Ramos (cell line): ENCODE measurements at regions not wholly inside any gene's neighbourhood (a gene's known extent, or its start where the extent isn't known, plus 50 kb on each side); places are given as distances from the start of the nearest gene placed in this dataset.

ENCODE experiments used
- in situ Hi-C: fragments of 300-500 bp; cut with MboI; formaldehyde crosslinking; loops from one replicate; pipeline ENCODE4 v1.14.3; 2022; ENCODE audit warnings: low sequenced_read_pairs; ENCODE audit not compliant: unreplicated experiment

DNA sequence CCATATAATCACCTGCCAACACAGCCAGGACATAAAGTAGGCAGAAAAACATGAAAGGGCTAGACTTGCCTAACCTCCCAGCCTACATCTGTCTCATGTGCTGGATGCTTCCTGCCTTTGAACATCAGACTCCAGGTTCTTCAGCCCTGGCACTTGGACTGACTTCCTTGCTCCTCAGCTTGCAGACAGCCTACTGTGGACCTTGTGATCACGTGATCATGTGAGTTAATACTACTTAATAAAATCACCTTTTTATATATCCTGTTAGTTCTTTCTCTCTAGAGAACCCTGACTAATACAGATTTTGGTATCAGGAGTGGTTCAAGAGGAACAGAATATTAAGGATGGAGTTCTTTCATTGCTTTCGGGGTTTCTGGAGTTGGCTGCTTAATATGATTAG lies 2867.6 kb downstream of the PCDH9 start:
- in situ Hi-C loops, result no loop called here

DNA sequence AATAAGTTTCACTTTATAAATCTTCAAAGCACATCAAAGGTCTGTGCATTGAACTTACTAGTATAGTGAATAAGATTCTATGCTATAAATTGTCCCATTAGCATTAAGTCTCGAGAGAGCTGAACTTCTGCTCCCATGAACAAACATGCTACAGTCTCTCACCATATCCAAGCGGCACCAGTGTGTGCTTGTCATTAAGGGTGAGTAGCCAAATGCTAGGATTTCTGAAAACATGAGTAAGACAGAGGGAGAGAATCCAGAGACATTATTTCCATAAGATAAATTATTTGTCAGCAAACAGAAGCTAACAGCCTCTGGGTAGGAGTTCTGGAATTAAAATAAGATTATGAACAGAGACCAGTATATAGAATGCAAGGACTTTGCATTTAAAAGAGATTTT lies 2882.5 kb downstream of the PCDH9 start:
- in situ Hi-C loops, result no loop called here

DNA sequence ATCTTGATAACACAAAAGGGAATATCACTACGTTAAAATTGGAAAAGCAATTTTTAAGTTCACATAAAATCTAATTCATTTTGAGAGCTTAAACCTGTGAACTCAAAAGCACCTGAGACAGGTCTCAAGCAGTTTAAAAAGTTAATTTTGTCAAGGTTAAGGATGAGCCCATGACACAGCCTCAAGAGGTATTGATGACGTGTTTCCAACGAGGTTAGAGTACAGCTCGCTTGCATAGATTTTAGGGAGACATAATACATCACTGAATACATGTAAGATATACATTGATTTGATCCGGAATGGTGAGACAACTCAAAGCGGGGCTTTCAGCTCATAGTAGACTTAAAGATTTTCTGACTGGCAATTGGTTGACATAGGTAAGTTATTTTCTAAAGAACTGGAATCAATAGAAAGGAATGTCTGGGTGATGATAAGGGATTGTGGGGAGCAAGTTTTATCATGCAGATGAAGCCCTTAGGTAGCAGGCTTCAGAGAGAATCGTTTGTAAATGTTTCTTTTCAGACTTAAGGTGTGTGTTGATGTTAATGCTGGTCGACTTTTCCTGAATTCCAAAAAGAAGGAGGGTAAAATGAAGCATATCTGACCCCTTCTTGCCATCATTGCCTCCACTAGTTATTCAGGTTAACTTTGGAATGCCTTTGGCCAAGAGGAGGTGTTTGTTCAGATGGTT lies 2890.6 kb downstream of the PCDH9 start:
- in situ Hi-C loops, result no loop called here

DNA sequence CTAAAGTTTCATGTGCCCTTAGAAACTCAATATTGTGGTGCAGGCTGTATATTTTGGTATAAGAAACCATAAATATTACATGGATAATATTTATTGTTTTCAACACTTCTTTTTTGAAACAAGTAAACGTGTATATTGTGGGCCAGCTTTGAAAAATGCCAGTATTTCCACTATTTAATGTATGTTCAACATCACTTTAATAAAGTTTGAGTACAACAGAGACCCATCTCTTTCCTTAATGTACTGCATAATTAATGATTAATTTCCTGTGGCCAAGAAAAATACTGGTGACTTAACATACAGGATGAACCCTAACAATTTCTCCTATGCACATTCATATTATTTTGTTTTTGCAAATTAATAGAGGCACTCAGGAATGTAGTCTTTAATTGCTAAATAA lies 2891.5 kb downstream of the PCDH9 start:
- in situ Hi-C loops, result no loop called here

DNA sequence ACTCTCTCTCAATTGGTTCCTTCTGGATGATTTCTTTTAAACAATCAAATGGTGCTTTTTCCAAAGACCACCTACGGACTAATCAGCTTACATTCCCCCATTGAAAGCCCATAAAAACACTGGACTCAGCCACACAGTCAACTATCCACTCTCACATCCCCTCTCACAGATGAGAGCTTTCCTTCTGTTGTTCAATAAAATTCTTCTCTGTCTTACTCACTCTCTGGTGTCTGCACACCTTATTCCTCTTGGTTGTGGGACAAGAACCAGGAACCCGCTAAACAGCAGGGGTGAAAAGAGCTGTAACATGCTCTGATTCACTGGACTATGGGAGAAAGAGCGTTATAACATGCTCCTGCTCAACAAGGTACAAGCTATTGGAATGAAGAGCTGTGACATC lies 2896.2 kb downstream of the PCDH9 start:
- in situ Hi-C loops, result no loop called here

DNA sequence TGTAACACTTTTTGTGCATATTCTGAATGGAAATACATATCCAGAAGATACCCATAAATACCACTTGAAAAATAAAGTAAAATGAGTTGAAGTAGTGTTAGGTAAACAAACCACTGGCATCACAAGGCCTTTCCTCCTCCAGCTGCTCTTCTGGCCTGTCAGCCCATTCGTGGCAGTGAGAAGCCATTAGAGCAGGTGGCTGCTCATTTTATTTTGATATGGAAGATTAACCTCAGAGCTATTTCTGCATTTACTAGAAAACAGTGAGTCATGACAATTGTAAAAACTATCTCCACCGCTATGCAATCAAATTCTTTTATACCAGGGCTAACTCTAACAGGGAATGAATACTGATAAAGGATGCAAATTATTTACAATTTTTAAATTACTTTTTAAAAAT lies 2898.1 kb downstream of the PCDH9 start:
- in situ Hi-C loops, result no loop called here

DNA sequence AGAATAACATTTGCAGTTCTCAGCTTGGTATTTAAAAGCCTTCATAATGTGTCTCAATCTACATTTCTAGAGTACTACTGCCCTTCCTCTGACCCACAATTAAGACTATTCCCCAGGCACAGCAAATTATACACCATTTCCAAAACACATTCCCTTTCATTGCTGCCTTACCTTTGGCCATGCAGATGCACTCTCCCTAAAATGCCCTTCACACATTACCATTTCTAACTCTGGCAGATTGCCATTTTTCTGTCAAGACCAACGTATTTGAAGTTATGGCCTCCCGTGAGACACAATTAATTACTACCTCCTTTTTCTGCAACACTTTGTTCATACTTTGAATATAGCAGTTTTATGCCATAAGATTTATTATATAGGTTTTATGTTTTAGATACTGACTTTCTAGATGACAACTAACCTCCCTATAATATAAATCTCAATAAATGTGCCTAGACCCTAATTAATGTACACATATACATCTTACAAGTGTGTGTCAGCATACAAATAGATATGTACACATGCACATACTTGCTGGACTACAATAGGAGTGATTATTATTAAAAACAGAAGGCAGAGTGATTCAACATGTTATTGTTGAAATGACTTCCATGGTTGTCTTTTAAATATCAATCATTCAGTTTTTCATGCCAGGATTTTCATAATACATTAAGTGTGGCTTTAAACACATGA lies 2902.5 kb downstream of the PCDH9 start:
- in situ Hi-C loops, result no loop called here

DNA sequence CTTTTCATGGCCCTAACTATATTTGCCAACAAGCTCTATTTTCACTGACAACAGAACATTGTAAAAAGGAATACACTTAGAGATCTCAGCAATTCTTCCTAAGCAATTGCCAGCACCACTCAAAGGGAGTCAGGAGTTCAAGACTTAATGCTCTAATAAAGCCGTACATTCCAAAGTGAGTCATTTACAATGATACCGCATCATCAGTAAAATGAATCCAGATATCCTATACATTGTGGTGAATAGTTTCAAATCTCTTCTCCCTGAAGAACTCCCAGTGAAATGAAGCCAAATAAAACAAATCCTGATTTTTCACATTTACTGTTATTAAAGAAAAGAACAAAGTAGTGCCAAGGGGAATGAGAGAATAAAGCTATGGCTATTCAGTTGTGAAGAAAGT lies 2898.7 kb upstream of the PCDH20 start:
- in situ Hi-C loops, result no loop called here

DNA sequence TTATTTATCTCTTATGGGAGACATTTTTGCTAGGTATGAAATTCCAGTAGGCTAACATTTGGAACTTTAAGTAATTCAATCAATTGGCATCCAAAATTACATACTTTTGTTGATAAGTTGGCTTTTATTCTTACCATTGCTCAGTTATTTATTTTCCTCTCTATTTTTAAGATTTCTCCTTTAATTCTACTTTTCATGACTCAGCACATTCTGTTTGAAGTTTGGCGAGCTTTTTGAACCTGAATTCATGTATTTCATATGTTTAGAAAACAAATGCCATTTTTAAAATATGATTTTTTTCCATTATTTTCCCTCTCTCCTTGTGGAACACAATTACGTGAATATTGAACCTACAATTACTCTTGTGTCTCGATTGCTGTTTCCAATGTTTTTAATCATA lies 2896.3 kb upstream of the PCDH20 start:
- in situ Hi-C loops, result no loop called here

DNA sequence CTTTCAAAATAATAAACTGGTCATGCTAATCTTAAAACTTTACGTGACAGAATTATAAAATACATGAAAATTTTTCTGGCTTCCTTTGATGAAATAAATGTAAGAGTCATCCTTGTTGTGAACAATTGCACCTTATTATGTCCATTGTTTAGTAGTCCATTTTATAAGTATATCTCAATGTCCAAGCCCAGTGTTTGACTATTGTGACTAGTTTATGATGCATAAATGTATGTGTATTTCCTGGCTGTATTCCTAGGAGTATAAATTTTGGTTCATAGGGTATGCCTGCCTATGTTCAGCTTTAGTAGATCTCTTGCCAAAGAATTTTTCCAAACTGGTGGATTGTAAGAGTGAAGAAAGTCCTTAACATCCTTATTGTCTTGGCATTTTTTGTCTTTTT lies 2895.5 kb upstream of the PCDH20 start:
- in situ Hi-C loops, result no loop called here

DNA sequence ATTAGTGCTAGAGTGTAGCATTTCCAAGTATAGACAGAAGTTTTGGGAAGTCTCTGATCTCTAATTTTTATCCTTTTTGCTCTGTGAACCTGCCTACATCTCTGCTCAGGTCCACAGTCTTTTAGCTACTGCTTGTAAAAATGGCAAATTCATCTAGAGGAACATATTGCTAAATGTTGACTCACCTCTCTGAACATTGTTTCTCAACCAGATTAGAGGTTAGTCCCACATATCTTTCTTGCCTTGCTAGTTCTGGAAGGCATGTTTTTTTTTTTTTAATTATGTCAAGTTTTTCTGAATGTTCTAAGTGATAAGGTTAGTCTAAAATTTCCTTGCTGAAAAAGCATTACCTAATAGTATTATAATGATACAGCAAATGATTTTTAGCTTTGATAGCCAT lies 2889.6 kb upstream of the PCDH20 start:
- in situ Hi-C loops, result no loop called here

DNA sequence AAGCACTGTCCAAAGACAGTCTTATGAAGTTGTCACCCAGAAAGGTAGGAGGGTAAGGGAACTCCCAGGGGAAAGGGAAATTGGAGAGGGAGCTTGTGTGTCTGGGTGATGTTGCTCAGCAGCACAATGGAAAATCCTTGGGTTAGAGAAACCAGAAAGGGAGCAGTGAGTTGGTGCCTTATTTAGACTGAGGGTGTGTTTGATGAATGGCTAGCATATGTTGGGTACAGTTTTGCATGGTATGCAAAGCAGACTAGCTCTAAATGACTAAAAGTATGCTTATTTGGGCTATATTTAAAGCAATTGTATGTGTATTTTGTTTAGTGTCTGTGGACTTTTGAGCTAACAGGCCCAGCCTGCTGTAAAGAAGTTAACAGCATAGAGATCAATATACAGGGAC lies 2884.6 kb upstream of the PCDH20 start:
- in situ Hi-C loops, result no loop called here

DNA sequence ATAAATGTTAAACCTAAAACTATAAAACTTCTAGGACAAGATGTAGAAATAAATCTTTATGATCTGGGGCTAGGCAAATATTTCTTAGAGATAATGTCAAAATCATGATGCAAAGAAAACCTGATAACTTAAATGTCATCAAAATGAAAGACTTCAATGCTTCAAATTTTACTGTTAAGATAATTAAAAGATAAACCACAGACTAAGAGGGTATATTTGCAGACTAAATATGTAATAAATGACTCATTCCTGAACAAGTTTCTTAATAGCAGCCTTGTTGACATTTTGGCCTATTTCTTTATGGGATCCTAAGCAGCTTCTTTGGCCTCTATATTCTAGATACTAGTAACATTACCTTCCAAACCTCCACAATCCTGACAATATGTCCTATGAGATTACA lies 2878.3 kb upstream of the PCDH20 start:
- in situ Hi-C loops, result no loop called here

DNA sequence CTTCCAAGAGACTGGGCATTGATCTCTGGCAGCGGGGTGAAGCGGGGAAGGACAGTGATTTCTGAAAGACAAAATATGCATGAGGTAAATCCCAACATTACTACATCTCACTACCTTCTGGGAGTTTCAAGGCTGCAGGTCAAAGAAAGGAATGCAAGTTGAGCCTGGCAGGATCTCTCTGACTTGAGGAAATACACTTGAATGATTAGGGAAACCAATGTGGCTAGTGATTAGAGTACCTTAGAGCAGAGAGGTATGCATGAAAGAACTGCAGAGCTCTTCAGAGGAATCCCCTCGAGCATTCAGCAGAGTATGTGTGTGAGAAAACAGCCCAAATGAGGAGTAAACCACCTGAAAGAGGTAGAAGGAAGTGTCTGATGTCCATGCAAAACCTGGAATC lies 2874.1 kb upstream of the PCDH20 start:
- in situ Hi-C loops, result no loop called here

DNA sequence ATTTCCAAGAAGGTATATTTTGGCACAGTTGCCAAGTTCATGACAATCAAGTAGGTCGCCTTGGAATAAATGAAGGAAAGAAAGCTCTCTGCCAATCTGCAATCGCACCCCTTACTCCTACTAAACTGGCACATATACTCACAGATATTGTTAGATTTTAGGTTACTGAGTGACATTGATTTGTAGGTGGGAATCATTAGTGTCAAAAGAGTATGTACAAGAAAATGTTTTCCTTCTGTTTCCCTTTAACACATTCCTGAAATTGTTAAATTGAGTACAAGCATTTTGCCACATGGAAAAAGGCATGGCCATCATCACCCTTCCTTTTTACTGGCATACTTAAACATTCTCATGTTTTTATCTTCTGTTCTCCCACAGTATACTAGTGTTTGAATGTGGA lies 2868.3 kb upstream of the PCDH20 start:
- in situ Hi-C loops, result no loop called here

DNA sequence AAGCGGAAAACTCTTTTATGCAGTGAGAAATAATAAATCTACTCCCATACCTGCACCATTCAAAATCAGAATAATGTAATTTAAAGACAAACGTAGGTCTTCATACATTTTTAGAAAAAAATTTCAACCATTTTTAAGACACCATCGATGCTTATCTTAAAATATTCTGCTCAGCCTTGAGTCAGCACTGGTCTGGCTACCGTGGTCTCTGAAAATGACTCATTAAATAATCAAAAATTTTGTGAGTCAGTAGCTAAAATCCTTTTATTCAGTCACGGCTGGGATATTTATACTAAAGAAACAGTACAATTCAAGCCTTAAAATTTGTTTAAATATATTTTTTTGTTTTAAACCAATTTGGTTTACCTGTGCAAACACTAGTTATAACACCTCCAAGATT lies 2862.8 kb upstream of the PCDH20 start:
- in situ Hi-C loops, result no loop called here

DNA sequence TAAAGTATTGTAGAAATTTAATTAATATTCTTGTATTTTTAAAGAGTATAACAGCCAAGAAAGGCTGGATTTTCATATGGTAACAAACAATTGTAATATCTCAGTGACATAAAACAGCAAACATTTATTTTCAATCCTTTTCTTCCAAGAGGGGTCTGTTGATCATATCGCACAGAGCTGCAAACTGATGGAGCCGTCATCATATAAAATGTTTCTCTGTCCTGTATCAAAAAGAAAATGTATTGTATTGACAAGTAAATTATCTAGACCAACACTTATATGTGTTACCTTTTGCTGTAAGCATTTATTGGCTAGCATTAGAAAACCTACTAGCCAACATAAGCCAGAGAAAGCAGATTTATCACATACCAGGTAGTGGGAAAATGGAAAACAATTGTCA lies 2861.4 kb upstream of the PCDH20 start:
- in situ Hi-C loops, result no loop called here

DNA sequence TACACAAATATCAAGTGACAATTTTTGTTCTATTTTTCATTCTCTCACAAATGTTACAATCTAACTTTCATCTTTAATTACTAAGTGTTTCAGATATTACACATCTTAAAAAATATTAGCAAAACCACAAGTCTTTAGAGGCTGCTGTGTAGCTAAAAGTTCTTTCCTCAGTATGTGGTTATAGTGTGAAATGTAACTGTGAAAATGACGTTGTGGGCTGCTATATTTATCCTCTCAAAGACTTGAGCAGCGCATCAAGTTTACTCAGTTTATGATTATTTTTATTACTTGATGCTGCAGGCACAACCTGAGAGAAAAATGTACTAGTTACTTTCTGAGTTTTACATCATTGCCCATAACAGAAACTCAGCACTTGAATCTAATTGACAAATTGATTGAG lies 2860.6 kb upstream of the PCDH20 start:
- in situ Hi-C loops, result no loop called here

DNA sequence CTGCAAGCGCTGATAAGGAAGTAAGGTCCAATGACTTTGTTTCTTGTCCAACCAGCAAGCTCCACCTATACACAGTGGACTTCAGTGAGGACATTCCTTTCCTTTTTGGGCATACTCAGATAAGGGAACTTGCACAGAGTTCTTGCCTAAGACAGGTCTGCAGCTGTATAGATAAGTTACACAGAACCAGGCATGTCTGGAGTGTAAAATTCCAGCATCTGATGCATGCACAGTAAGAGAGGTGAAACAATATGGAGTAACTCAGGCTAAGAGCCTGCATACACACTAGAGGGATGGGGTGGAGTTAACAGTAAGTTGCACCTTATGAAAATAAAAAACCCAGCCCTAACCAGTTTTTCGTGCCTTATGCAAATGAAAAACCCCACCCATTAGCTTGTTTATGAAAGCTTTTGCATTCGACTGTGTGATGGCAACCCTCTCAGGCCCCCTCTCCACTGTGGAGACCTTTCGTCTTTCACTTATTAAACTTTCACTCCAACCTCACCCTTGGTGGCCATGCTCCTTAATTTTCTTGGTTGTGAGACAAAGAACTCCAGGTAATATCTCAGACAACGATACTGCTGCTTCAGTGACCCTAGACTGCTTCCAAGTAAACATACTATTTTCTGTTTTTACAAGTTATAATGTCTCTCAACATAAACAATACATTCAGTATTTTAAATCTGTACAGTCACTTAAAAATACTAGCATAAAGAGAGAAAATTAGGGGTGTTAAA lies 2859.0 kb upstream of the PCDH20 start:
- in situ Hi-C loops, result no loop called here

DNA sequence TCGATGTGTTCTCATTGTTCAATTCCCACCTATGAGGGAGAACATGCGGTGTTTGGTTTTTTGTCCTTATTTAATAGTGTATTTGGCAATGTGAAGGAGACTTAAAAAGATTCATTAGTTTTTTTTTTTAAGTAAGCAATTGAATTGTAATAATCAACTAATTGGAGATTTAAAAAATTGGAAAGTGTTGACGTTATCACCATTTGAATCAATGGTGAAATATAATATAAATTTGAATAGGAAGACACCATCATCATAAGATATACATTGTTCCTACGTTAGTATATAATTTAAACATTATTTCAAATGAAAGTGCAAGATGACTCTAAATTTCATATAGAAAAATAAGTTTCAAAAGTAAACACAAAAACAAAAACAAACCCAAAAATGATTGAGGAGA lies 2858.1 kb upstream of the PCDH20 start:
- in situ Hi-C loops, result no loop called here

DNA sequence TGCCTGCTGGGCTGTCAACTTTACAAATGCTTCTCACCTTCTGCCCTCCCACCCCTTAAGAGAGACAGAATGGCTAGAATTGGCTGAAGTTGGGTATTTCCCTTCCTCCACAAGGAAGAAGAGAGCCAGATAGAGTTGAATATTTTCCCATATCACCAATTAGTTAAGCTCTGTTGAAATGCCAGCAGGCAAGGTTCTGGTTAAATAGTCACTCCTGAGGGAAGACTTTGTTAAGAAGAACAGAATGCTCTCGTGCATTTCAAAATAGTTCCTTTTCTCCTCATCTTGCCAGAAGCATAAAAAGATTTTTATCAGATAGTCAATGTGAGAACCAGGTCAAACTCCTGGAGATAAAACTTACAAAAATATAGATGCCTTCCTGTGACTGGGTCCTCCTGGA lies 2857.0 kb upstream of the PCDH20 start:
- in situ Hi-C loops, result no loop called here

DNA sequence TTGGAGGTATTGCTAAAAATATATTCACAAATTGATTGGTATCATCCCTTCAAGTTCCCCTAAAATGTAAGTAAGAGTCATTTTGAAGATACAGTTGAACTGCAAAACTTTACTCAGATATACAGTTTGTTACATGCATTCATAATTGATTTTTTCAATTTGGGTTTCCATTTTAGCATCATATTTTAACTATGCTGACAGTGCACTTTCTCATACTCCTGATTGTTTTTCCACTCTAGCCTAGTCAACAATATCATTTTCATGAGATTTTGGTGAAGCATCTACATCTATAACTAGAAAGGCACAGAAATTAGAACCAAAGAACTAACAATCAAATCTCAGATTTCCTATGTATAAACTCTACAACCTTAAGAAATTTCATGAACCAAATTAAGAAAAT lies 2850.4 kb upstream of the PCDH20 start:
- in situ Hi-C loops, result no loop called here
